Calu3 (cell line): ENCODE measurements at regions not wholly inside any gene's neighbourhood (a gene's known extent, or its start where the extent isn't known, plus 50 kb on each side); places are given as distances from the start of the nearest gene placed in this dataset.

Experiments
- BruUV-seq: library from RNA; stranded (reverse); fragments of 400-500 nt; replicated peaks from 2 replicates; lab custom pipeline; 2021; lab: Mats Ljungman, UMichigan
- CTCF ChIA-PET: fragments of 300-600 bp; sonication (Branson Sonifier 250); formaldehyde crosslinking; loops from one replicate; lab custom pipeline; 2022; ENCODE audit warnings: antibody characterized with exemption; lab: Charles Lee
- DNase-seq: peaks from one replicate; pipeline ENCODE4 v3.0.0; 2022
- H3K27ac Mint-ChIP-seq: one replicate; pipeline ENCODE4 v1.8.0; 2022; ENCODE audit warnings: mixed read lengths; ENCODE audit not compliant: unreplicated experiment
- H3K27me3 Mint-ChIP-seq: one replicate; pipeline ENCODE4 v1.8.0; 2022; ENCODE audit warnings: mixed read lengths; ENCODE audit not compliant: unreplicated experiment
- H3K36me3 Mint-ChIP-seq: one replicate; pipeline ENCODE4 v1.8.0; 2022; ENCODE audit warnings: mild to moderate bottlenecking, moderate library complexity, mixed read lengths; ENCODE audit not compliant: insufficient read depth, unreplicated experiment
- H3K4me1 Mint-ChIP-seq: one replicate; pipeline ENCODE4 v1.8.0; 2022; ENCODE audit warnings: mild to moderate bottlenecking, low read depth, mixed read lengths; ENCODE audit not compliant: unreplicated experiment
- H3K4me3 Mint-ChIP-seq: one replicate; pipeline ENCODE4 v1.8.0; 2022; ENCODE audit warnings: mild to moderate bottlenecking, low read depth, moderate library complexity, mixed read lengths; ENCODE audit not compliant: unreplicated experiment
- H3K9me3 Mint-ChIP-seq: one replicate; pipeline ENCODE4 v1.8.0; 2022; ENCODE audit warnings: low read depth, mixed read lengths; ENCODE audit not compliant: unreplicated experiment
- intact Hi-C: fragments of 100-400 bp; cut with micrococcal nuclease; formaldehyde crosslinking; loops from one replicate; pipeline ENCODE4 v1.10.0; 2022; ENCODE audit not compliant: unreplicated experiment
- TF ChIP-seq, protein P1 (sequence below): fragments of 200-600 bp; IDR thresholded peaks from one replicate; pipeline ENCODE4 v1.8.0; 2022; ENCODE audit warnings: antibody characterized with exemption; ENCODE audit not compliant: unreplicated experiment

DNA sequence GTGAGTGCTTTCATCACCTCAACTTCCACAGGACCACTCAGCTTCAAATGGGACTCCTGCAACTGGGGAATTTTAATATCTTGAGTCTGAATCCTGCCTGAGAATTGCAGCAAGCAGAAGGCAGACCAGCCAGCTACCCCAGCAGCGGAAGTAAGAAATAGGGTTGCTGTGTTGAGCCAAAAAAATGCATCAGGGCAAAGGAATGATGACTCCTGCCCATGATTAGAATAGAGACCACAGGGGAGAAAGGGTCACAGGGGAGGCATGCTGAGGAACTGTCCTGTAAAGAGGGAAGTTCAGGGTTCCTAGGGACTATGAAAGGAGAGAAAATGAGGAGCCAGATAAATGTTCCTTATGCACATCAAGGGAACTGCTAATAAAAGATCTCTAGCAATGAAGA lies 370.2 kb downstream of the KCTD12 start:
- TF ChIP-seq, protein P1, sequence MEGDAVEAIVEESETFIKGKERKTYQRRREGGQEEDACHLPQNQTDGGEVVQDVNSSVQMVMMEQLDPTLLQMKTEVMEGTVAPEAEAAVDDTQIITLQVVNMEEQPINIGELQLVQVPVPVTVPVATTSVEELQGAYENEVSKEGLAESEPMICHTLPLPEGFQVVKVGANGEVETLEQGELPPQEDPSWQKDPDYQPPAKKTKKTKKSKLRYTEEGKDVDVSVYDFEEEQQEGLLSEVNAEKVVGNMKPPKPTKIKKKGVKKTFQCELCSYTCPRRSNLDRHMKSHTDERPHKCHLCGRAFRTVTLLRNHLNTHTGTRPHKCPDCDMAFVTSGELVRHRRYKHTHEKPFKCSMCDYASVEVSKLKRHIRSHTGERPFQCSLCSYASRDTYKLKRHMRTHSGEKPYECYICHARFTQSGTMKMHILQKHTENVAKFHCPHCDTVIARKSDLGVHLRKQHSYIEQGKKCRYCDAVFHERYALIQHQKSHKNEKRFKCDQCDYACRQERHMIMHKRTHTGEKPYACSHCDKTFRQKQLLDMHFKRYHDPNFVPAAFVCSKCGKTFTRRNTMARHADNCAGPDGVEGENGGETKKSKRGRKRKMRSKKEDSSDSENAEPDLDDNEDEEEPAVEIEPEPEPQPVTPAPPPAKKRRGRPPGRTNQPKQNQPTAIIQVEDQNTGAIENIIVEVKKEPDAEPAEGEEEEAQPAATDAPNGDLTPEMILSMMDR: no peak
- BruUV-seq: no TSS peak

DNA sequence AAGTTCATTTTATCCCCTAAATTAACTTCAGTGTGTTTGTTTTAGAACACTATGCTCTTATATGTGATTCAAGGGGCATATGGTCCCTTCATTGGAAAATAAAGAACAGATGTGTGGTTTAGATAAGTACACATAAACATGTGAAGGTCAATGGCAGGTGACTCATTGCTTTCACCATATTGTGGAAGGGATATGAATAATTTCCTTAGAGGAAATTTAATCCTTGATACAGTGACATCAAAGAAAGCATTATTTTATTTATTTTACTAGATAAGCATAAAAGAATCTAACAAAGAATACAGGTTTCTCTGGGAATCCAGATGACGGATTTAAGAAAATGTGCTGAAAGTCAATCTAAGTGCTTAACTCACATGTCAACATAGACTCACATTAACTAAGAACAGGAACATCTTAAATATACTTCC lies 373.5 kb downstream of the KCTD12 start:
- Mint-ChIP-seq H3K27me3 (no peaks in the 10 kb centered on the region), H3K9me3 (no peaks in the 10 kb centered on the region), H3K27ac (no peak overlapping the region), H3K36me3 (no peaks in the 10 kb centered on the region), H3K4me1 (peaks cover 9% of the 10 kb centered on the region), H3K4me3 (no peak overlapping the region)
- no peak for DNase-seq
- TF ChIP-seq, protein P1: no peak
- CTCF ChIA-PET: interaction anchor here (0.6 kb wide), 1 partner anchor 66 kb away, joined by 3 read pairs; no protein-coding TSS in a partner anchor
- intact Hi-C loops: no loop called here
- BruUV-seq: no TSS peak

More for the DNA sequence above, 370.2 kb downstream of the KCTD12 start:
- no peaks in the 10 kb centered on the region for H3K9me3 Mint-ChIP-seq
- no peaks in the 10 kb centered on the region for H3K27me3 Mint-ChIP-seq
- peaks cover 9% of the 10 kb centered on the region for H3K4me1 Mint-ChIP-seq
- no peak overlapping the region for H3K27ac Mint-ChIP-seq
- H3K4me3 Mint-ChIP-seq: no peak overlapping the region
- peak; percentile 3 for DNase-seq
- intact Hi-C loops: no loop called here
- CTCF ChIA-PET: no interaction called here
- H3K36me3 Mint-ChIP-seq: no peaks in the 10 kb centered on the region

DNA sequence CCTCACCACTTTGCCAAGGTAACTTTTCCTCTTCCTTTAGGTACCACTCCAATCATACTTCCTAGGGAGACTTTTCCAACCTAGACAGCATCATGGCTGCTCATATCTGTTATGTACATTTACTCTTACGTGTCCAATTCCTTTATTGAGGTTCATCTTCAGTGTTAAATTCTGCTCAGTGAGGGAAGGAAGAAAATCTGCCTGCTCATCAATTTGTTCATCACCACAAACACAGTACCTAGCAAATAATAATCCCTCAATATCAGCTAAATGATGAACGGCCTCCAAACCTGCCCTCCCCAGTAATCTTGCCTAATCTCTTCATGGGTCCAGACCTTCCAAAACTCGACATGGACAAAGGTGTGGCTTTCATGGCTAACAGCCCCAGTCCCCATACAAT lies 380.8 kb downstream of the KCTD12 start:
- Mint-ChIP-seq H3K27me3 (peaks cover 13% of the 10 kb centered on the region), H3K27ac (no peak overlapping the region), H3K4me3 (no peak overlapping the region), H3K36me3 (no peaks in the 10 kb centered on the region), H3K4me1 (no peaks in the 10 kb centered on the region), H3K9me3 (no peaks in the 10 kb centered on the region)
- CTCF ChIA-PET: no interaction called here
- TF ChIP-seq, protein P1: no peak
- intact Hi-C loops: no loop called here
- no peak for DNase-seq
- no TSS peak for BruUV-seq

DNA sequence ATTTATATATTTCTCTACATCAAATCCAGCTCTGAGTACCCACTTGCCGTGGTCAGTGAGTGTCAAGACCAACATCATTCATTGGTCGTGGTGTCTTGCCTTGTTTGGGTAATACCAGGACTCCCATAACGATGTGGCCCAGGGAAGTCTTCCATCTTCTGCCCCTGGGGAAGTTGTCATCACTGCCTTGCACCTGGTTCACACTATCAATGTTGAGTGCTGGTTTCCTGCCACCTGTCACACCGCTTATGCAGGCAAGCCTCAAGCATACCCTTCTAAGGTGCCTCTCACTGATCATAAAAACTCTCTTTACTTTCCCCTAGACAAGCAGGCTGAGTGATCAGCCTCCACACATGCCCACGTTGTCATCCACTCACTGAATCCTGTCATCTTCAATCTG lies 382.4 kb downstream of the KCTD12 start:
- H3K27me3 Mint-ChIP-seq: peaks cover 13% of the 10 kb centered on the region
- no peaks in the 10 kb centered on the region for H3K4me1 Mint-ChIP-seq
- TF ChIP-seq, protein P1: no peak
- no peak overlapping the region for H3K27ac Mint-ChIP-seq
- no peak overlapping the region for H3K4me3 Mint-ChIP-seq
- intact Hi-C loops: no loop called here
- CTCF ChIA-PET: no interaction called here
- no peak for DNase-seq
- no TSS peak for BruUV-seq
- no peaks in the 10 kb centered on the region for H3K36me3 Mint-ChIP-seq
- H3K9me3 Mint-ChIP-seq: no peaks in the 10 kb centered on the region
